ENCODE measurements at regions not wholly inside any gene's neighbourhood (a gene's known extent, or its start where the extent isn't known, plus 50 kb on each side); places are given as distances from the start of the nearest gene placed in this dataset.

DNA sequence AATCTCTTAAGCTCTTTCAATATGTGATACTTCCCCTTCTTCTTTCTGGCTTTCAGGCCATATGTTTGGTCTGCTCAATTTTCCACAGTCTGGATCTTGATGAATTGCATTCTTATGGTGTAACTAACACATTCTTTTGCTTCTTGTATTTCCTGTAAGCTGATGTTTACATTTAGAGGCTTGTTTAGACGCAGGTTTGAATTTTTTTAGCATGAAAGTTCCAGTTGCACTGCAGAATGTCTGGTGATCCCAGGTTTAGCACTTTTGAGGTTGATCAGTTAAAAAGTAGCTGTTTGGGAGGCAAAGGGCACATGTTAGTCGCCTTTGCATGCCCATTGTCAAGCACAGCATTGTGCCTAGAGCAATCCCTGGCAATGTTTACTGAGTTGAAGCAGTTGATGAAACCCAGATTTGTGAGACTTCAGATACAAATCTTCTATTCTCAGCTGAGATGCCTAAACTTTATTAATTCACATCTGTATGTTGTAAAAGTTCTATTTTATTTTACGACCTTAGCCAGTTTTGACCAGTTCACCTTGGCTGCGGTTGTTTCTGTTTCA, 59.6 kb upstream of the SPATA31C2 start:
- DNase-seq (ENCODE audit: low spot score), result no peak
- WGBS, result 14% methylated on average over 4 of the region's 4 CpGs
- intact Hi-C loops (cut with DNase I), result no loop called here
- no peak overlapping the region for H3K27ac ChIP-seq
- H3K36me3 ChIP-seq, result no peaks in the 10 kb centered on the region
- H3K4me3 ChIP-seq, result no peak overlapping the region
- TF ChIP-seq POLR2AphosphoS5 (IDR thresholded peaks at IDR 0.05), result no peak
- H3K4me1 ChIP-seq (replicated peaks), result no peaks in the 10 kb centered on the region
- H3K27me3 ChIP-seq (replicated peaks; ENCODE audit: insufficient read depth), result no peaks in the 10 kb centered on the region
- no peaks in the 10 kb centered on the region for H3K9me3 ChIP-seq

DNA sequence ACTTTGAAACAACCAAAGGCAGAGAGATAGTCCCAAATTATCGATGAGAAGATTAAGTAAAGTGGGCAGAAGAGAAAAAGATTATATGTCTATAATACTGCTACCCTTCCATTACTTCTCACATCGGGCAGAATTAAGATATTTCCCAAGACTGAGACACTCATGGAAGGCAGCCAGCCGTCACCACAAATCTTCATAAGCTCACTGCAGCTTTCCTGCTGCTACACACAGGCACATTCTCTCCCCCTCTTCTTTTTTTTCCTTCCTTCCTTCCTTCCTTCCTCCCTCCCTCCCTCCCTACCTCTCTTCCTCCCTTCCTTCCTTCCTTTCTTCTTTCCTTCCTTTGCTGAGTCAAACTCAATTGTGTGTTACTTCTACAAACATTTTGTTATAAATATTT, 58.7 kb upstream of the SPATA31C2 start:
- Histone ChIP-seq H3K27me3 (replicated peaks; ENCODE audit: insufficient read depth) (no peaks in the 10 kb centered on the region), H3K4me1 (replicated peaks) (no peaks in the 10 kb centered on the region), H3K4me3 (no peak overlapping the region), H3K27ac (no peak overlapping the region), H3K36me3 (no peaks in the 10 kb centered on the region), H3K9me3 (no peaks in the 10 kb centered on the region)
- no peak for TF ChIP-seq POLR2AphosphoS5 (IDR thresholded peaks at IDR 0.05)
- TF ChIP-seq POLR2A (IDR thresholded peaks at IDR 0.05), result no peak
- TF ChIP-seq, protein P1, sequence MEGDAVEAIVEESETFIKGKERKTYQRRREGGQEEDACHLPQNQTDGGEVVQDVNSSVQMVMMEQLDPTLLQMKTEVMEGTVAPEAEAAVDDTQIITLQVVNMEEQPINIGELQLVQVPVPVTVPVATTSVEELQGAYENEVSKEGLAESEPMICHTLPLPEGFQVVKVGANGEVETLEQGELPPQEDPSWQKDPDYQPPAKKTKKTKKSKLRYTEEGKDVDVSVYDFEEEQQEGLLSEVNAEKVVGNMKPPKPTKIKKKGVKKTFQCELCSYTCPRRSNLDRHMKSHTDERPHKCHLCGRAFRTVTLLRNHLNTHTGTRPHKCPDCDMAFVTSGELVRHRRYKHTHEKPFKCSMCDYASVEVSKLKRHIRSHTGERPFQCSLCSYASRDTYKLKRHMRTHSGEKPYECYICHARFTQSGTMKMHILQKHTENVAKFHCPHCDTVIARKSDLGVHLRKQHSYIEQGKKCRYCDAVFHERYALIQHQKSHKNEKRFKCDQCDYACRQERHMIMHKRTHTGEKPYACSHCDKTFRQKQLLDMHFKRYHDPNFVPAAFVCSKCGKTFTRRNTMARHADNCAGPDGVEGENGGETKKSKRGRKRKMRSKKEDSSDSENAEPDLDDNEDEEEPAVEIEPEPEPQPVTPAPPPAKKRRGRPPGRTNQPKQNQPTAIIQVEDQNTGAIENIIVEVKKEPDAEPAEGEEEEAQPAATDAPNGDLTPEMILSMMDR (IDR thresholded peaks at IDR 0.05), result no peak
- WGBS, result 16% methylated on average over 3 of the region's 3 CpGs
- intact Hi-C loops (cut with DNase I), result no loop called here
- no peak for DNase-seq (ENCODE audit: low spot score)

DNA sequence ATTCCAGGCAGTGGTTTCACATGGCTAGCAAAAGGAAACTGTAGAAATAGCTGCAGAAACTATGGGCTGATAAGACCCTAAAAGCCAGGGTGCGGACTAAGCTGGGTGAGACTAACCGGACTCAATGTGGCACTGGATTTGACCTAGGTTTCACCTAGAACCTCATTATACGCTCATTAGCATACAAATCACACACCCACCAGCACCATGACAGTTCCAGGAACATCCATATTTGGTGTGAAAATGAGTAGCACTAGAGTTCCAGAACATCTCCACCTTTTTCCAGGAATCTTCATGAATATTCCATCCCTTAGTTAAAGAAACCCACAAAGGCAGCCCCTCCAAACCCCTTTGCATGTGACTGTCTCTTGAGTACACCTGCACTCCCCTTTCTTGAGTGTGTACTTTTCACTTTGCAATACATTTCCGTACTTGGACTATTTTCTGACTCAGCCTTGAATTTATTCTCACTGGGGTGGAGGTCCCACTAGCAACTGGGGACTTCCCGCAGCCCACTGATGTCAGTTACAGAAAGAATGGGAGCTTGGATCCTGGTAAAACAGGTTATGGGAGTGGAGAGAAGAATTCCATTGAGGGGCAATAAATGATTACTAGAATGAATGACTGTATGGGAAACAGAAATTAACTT, 58.0 kb upstream of the SPATA31C2 start:
- Histone ChIP-seq H3K9me3 (no peaks in the 10 kb centered on the region), H3K4me1 (replicated peaks) (no peaks in the 10 kb centered on the region), H3K27ac (no peak overlapping the region), H3K4me3 (no peak overlapping the region), H3K36me3 (no peaks in the 10 kb centered on the region), H3K27me3 (replicated peaks; ENCODE audit: insufficient read depth) (no peaks in the 10 kb centered on the region)
- DNase-seq (ENCODE audit: low spot score), result no peak
- TF ChIP-seq POLR2A (IDR thresholded peaks at IDR 0.05) (no peak), POLR2AphosphoS5 (IDR thresholded peaks at IDR 0.05) (no peak)
- TF ChIP-seq, protein P1 (IDR thresholded peaks at IDR 0.05), result no peak
- 83% methylated on average over 5 of the region's 5 CpGs for WGBS
- intact Hi-C loops (cut with DNase I), result no loop called here

DNA sequence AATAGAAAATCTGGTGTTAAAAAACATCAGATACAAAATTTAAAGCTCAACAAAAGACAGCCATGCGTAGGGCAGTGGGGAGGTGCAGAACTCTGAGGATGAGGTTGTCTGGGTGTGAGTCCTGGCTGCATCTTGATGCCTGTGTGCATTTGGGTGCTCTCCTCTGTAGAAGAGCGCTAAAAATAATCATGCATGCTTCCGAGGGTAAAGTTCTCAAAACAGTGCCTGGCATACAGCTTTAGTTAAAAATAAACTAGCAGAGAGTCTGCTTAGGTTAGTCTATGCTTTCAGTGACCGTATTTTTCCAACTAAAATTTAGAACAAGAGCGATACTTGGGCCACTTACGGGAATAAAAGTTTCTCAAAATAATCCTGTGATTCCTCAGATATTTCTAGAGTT, 55.5 kb upstream of the SPATA31C2 start:
- intact Hi-C loops (cut with DNase I), result no loop called here
- 80% methylated on average over 6 of the region's 6 CpGs for WGBS
- DNase-seq (ENCODE audit: low spot score), result no peak

DNA sequence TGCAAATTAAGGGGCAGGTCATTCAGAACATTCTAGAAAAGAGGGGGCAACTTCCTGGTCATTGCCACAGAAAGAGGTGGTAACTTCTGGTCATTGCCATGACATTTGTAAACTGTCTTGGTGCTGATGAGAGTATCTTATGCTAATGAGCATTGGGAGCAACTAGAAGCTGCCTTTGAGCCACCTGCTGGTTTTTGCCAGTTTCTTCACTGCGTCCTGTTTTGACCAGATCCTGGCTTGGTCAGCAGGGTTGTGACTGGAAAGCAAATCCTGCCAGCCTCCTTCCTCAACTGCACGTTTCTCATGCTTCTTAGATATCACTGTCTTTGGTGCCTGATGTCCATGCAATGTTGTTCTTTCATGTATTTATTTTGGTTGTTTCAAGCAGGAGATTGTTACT, 53.2 kb upstream of the SPATA31C2 start:
- Histone ChIP-seq H3K4me1 (replicated peaks) (no peaks in the 10 kb centered on the region), H3K27me3 (replicated peaks; ENCODE audit: insufficient read depth) (no peaks in the 10 kb centered on the region), H3K36me3 (no peaks in the 10 kb centered on the region), H3K9me3 (no peaks in the 10 kb centered on the region), H3K4me3 (no peak overlapping the region), H3K27ac (no peak overlapping the region)
- no peak for DNase-seq (ENCODE audit: low spot score)
- TF ChIP-seq POLR2AphosphoS5 (IDR thresholded peaks at IDR 0.05), result no peak
- TF ChIP-seq, protein P1 (IDR thresholded peaks at IDR 0.05), result no peak
- no peak for TF ChIP-seq POLR2A (IDR thresholded peaks at IDR 0.05)
- WGBS, result 65% methylated on average over 2 of the region's 2 CpGs
- intact Hi-C loops (cut with DNase I), result no loop called here

More for the DNA sequence above, 55.5 kb upstream of the SPATA31C2 start:
- Histone ChIP-seq H3K27me3 (replicated peaks; ENCODE audit: insufficient read depth) (no peaks in the 10 kb centered on the region), H3K9me3 (no peaks in the 10 kb centered on the region), H3K36me3 (no peaks in the 10 kb centered on the region), H3K4me1 (replicated peaks) (no peaks in the 10 kb centered on the region), H3K4me3 (no peak overlapping the region), H3K27ac (no peak overlapping the region)
- TF ChIP-seq, protein P1 (IDR thresholded peaks at IDR 0.05), result no peak
- TF ChIP-seq POLR2A (IDR thresholded peaks at IDR 0.05) (no peak), POLR2AphosphoS5 (IDR thresholded peaks at IDR 0.05) (no peak)
